ENCODE measurements at regions not wholly inside any gene's neighbourhood (a gene's known extent, or its start where the extent isn't known, plus 50 kb on each side); places are given as distances from the start of the nearest gene placed in this dataset.

- no peak for DNase-seq
Observed at GRCh38 chr2:235314371-235314930, 179.4 kb upstream of the AGAP1 start.

- no peak for DNase-seq
Observed at GRCh38 chr2:235319095-235319494, 174.7 kb upstream of the AGAP1 start.

- no peak for DNase-seq
Observed at GRCh38 chr2:235320326-235320725, 173.5 kb upstream of the AGAP1 start.

- DNase-seq, result no peak
Observed at GRCh38 chr2:235324324-235324723, 169.5 kb upstream of the AGAP1 start.

- DNase-seq, result no peak
Observed at GRCh38 chr2:235325151-235325550, 168.7 kb upstream of the AGAP1 start.

- DNase-seq, result no peak
Observed at GRCh38 chr2:235328991-235329390, 164.9 kb upstream of the AGAP1 start.

GRCh38 chr2:235330775-235331451 lies 162.9 kb upstream of the AGAP1 start:
- DNase-seq, result no peak

- no peak for DNase-seq
Observed at GRCh38 chr2:235332240-235332890, 161.5 kb upstream of the AGAP1 start.

GRCh38 chr2:235333076-235333475 lies 160.8 kb upstream of the AGAP1 start:
- DNase-seq, result no peak

- DNase-seq, result no peak
Observed at GRCh38 chr2:235334179-235334578, 159.7 kb upstream of the AGAP1 start.

- no peak for DNase-seq
Observed at GRCh38 chr2:235343156-235343774, 150.6 kb upstream of the AGAP1 start.

- DNase-seq, result no peak
Observed at GRCh38 chr2:235343869-235344268, 150.0 kb upstream of the AGAP1 start.

GRCh38 chr2:235345745-235346144 lies 148.1 kb upstream of the AGAP1 start:
- DNase-seq, result no peak

- DNase-seq, result no peak
Observed at GRCh38 chr2:235347691-235348090, 146.2 kb upstream of the AGAP1 start.

GRCh38 chr2:235348329-235348728 lies 145.5 kb upstream of the AGAP1 start:
- no peak for DNase-seq

GRCh38 chr2:235350234-235350633 lies 143.6 kb upstream of the AGAP1 start:
- no peak for DNase-seq

GRCh38 chr2:235352541-235352940 lies 141.3 kb upstream of the AGAP1 start:
- no peak for DNase-seq

GRCh38 chr2:235357881-235358280 lies 136.0 kb upstream of the AGAP1 start:
- DNase-seq, result no peak

GRCh38 chr2:235358981-235359471 lies 134.8 kb upstream of the AGAP1 start:
- no peak for DNase-seq

- DNase-seq, result no peak
Observed at GRCh38 chr2:235360446-235360845, 133.4 kb upstream of the AGAP1 start.

- DNase-seq, result no peak
Observed at GRCh38 chr2:235365743-235366142, 128.1 kb upstream of the AGAP1 start.

- DNase-seq, result no peak
Observed at GRCh38 chr2:235366390-235366789, 127.5 kb upstream of the AGAP1 start.

GRCh38 chr2:235366807-235367206 lies 127.0 kb upstream of the AGAP1 start:
- no peak for DNase-seq

GRCh38 chr2:235371018-235371417 lies 122.8 kb upstream of the AGAP1 start:
- DNase-seq, result no peak
